ENCODE measurements at regions not wholly inside any gene's neighbourhood (a gene's known extent, or its start where the extent isn't known, plus 50 kb on each side); places are given as distances from the start of the nearest gene placed in this dataset.

DNA sequence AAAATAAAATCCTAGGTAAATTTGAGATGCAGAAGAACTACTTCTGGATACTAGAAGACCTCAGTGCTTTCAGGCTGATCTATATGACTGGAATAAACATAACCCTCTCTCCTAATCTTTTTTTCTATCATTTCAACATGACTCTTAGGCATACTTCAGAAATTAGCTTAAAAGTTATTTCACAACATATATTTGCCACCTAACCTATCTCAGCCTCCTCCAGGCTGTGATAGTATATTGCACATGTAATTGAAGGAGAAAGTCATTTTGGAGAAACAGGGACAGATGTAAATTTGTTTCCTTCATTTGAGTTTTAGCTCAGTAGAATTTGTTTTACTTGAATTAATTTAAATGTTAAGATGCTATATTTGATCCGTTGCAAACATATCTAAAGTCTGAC, 1932.3 kb upstream of the CDH6 start:
- H3K9me3 ChIP-seq (ENCODE audit: control insufficient read depth, insufficient read depth, low read length), result peaks cover 7% of the 10 kb centered on the region
- H3K27me3 ChIP-seq (ENCODE audit: control insufficient read depth, insufficient read depth, low read length), result no peaks in the 10 kb centered on the region
- H3K4me3 ChIP-seq (ENCODE audit: low read depth, low read length), result no peak overlapping the region
- CTCF ChIA-PET, result no interaction called here
- TF ChIP-seq, protein P1, sequence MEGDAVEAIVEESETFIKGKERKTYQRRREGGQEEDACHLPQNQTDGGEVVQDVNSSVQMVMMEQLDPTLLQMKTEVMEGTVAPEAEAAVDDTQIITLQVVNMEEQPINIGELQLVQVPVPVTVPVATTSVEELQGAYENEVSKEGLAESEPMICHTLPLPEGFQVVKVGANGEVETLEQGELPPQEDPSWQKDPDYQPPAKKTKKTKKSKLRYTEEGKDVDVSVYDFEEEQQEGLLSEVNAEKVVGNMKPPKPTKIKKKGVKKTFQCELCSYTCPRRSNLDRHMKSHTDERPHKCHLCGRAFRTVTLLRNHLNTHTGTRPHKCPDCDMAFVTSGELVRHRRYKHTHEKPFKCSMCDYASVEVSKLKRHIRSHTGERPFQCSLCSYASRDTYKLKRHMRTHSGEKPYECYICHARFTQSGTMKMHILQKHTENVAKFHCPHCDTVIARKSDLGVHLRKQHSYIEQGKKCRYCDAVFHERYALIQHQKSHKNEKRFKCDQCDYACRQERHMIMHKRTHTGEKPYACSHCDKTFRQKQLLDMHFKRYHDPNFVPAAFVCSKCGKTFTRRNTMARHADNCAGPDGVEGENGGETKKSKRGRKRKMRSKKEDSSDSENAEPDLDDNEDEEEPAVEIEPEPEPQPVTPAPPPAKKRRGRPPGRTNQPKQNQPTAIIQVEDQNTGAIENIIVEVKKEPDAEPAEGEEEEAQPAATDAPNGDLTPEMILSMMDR (IDR thresholded peaks at IDR 0.05; ENCODE audit: low read depth, low read length), result no peak
- no peak overlapping the region for H3K27ac ChIP-seq (ENCODE audit: low read depth, low read length)
- DNase-seq (ENCODE audit: low read depth, low spot score), result no peak
- POLR2A ChIA-PET, result no interaction called here

DNA sequence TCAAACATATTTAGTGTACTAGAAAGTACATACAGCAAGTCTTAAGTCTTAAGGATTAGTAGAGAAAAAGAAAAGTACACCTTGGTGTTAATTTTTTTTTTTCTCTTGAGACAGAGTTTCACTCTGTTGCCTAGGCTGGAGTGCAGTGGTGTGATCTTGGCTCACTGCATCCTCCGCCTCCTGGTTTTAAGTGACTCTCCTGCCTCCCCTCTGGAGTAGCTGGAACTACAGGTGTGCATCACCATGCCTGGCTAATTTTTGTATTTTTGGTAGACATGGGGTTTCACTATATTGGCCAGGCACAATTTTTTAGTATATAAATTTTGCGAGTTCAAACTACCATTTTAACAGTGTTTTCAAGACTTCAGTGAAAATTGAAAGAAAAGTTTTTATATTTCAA, 1941.1 kb upstream of the CDH6 start:
- Histone ChIP-seq H3K27me3 (ENCODE audit: control insufficient read depth, insufficient read depth, low read length) (no peaks in the 10 kb centered on the region), H3K9me3 (ENCODE audit: control insufficient read depth, insufficient read depth, low read length) (peaks cover 7% of the 10 kb centered on the region), H3K27ac (ENCODE audit: low read depth, low read length) (no peak overlapping the region), H3K4me3 (ENCODE audit: low read depth, low read length) (no peak overlapping the region)
- no peak for DNase-seq (ENCODE audit: low read depth, low spot score)
- TF ChIP-seq, protein P1 (IDR thresholded peaks at IDR 0.05; ENCODE audit: low read depth, low read length), result no peak
- ChIA-PET CTCF (no interaction called here), POLR2A (no interaction called here)

DNA sequence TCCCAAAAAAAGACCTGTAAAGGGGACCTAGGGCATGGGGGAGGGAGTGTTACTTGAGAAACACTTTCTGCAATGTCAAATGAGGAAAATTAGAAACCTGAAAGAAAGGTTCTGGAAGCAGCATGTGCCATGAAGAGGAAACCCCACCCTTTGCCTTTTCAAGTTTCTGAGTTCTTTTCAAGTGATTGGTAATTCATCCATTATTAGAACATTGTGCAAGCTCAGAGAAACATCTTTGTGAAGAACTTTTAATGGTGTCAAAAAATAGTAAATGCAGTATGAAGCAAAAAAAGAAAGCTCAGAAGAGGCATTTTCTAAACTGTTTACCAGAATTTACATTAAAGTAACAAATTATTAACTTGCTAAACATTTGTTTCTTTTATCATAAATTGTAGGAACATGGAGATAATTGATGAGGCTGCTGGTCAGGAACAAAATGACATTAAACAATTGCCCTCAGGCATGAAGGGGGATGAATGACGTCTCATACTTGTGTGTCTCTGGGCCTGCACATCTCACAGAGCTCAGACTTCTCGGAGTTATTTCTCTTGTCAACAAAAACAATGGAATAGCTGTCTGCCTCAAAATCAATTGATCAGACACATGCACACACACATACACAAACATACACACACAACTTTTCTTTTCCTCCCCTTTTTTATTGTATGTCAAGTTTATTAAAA, 1946.0 kb upstream of the CDH6 start:
- Histone ChIP-seq H3K27ac (ENCODE audit: low read depth, low read length) (no peak overlapping the region), H3K9me3 (ENCODE audit: control insufficient read depth, insufficient read depth, low read length) (no peaks in the 10 kb centered on the region; the same call in 1 of the 2 replicates), H3K27me3 (ENCODE audit: control insufficient read depth, insufficient read depth, low read length) (no peaks in the 10 kb centered on the region), H3K4me3 (ENCODE audit: low read depth, low read length) (no peak overlapping the region)
- ChIA-PET CTCF (no interaction called here), POLR2A (no interaction called here)
- DNase-seq (ENCODE audit: low read depth, low spot score), result no peak
- TF ChIP-seq, protein P1 (IDR thresholded peaks at IDR 0.05; ENCODE audit: low read depth, low read length), result no peak

DNA sequence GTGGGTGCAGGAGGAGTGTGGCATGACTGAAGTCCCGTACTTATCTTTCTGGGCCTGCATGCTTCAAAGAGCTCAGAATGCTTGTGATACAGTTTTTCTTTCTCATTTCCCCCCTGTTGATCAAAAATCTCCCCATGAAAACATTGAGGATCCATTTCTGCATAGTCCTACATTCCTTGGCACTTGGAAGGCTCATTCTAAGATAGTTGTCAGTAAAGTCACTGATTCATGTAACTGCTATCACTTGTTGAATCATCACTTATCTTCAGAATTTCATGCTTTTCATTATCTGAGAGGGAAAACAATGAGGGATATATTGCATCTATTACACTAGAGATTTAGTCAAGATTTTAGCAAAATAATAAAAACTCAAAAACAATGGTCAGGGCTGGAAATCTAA, 1953.1 kb upstream of the CDH6 start:
- DNase-seq (ENCODE audit: low read depth, low spot score), result no peak
- Histone ChIP-seq H3K27ac (ENCODE audit: low read depth, low read length) (no peak overlapping the region), H3K27me3 (ENCODE audit: control insufficient read depth, insufficient read depth, low read length) (no peaks in the 10 kb centered on the region), H3K9me3 (ENCODE audit: control insufficient read depth, insufficient read depth, low read length) (peaks cover 2% of the 10 kb centered on the region; the same call in 1 of the 2 replicates), H3K4me3 (ENCODE audit: low read depth, low read length) (no peak overlapping the region)
- TF ChIP-seq, protein P1 (IDR thresholded peaks at IDR 0.05; ENCODE audit: low read depth, low read length), result no peak
- ChIA-PET POLR2A (no interaction called here), CTCF (no interaction called here)

DNA sequence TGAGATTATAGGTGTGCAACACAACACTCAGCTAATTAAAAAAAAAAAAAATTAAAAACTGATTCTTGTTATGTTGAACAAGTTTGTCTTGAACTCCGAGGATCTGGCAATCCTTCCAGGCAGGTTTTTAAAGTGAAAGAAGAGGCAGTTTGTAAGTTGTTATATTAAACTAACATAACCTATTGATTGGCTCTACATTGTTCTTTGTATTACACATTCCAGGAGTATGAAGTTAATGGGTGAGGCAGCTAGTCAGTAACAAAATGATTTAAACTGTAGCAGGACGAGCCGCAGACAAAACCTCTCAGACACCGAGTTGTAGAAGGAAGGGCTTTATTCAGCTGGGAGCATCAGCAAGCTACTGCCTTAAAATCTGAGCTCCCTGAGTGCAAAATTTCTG, 1953.9 kb upstream of the CDH6 start:
- POLR2A ChIA-PET, result no interaction called here
- Histone ChIP-seq H3K4me3 (ENCODE audit: low read depth, low read length) (no peak overlapping the region), H3K27ac (ENCODE audit: low read depth, low read length) (no peak overlapping the region), H3K9me3 (ENCODE audit: control insufficient read depth, insufficient read depth, low read length) (peaks cover 2% of the 10 kb centered on the region; the same call in 1 of the 2 replicates), H3K27me3 (ENCODE audit: control insufficient read depth, insufficient read depth, low read length) (no peaks in the 10 kb centered on the region)
- TF ChIP-seq, protein P1 (IDR thresholded peaks at IDR 0.05; ENCODE audit: low read depth, low read length), result no peak
- DNase-seq (ENCODE audit: low read depth, low spot score), result no peak
- CTCF ChIA-PET, result no interaction called here
